Hepatocyte (in vitro differentiated cells): ENCODE measurements at regions not wholly inside any gene's neighbourhood (a gene's known extent, or its start where the extent isn't known, plus 50 kb on each side); places are given as distances from the start of the nearest gene placed in this dataset.
A peak's percentile ranks its signal among the peaks of the same experiment; 100 is the strongest.

Experiments used
- DNase-seq: peaks from one replicate; pipeline ENCODE4 v3.0.0-alpha.2; 2016; ENCODE audit warnings: low spot score
- H2AFZ ChIP-seq: fragments of 200-600 bp; sonication (generic); 2 replicates; pipeline ENCODE4 v1.6.0; 2016; ENCODE audit warnings: antibody characterized with exemption, mild to moderate bottlenecking
- H3K27ac ChIP-seq: fragments of 200-600 bp; sonication (generic); 2 replicates; pipeline ENCODE4 v1.5.1; 2016; ENCODE audit warnings: mild to moderate bottlenecking
- H3K27me3 ChIP-seq: fragments of 200-600 bp; sonication (generic); 2 replicates; pipeline ENCODE4 v1.6.1; 2016
- H3K36me3 ChIP-seq: fragments of 200-600 bp; sonication (generic); replicated peaks from 2 replicates; pipeline ENCODE4 v1.5.1; 2016; ENCODE audit warnings: low read depth; ENCODE audit not compliant: insufficient read depth
- H3K4me1 ChIP-seq: fragments of 200-600 bp; sonication (generic); 2 replicates; pipeline ENCODE4 v1.5.1; 2016; ENCODE audit warnings: mild to moderate bottlenecking, moderate library complexity; ENCODE audit not compliant: insufficient read depth
- H3K4me2 ChIP-seq: fragments of 200-600 bp; sonication (generic); 2 replicates; pipeline ENCODE4 v1.6.0; 2016
- H3K4me3 ChIP-seq: fragments of 200-600 bp; sonication (generic); 2 replicates; pipeline ENCODE4 v1.5.1; 2016; ENCODE audit warnings: mild to moderate bottlenecking
- H3K79me2 ChIP-seq: fragments of 200-600 bp; sonication (generic); 2 replicates; pipeline ENCODE4 v1.6.0; 2017; ENCODE audit warnings: mild to moderate bottlenecking
- H3K9me2 ChIP-seq: fragments of 200-600 bp; sonication (generic); replicated peaks from 2 replicates; pipeline ENCODE4 v1.6.0; 2017; ENCODE audit warnings: mild to moderate bottlenecking; ENCODE audit not compliant: insufficient read depth
- H3K9me3 ChIP-seq: fragments of 200-600 bp; sonication (generic); 2 replicates; pipeline ENCODE4 v1.5.1; 2016; ENCODE audit warnings: low read depth, mild to moderate bottlenecking
- H4K20me1 ChIP-seq: fragments of 200-600 bp; sonication (generic); 2 replicates; pipeline ENCODE4 v1.6.0; 2016; ENCODE audit warnings: mild to moderate bottlenecking; ENCODE audit not compliant: insufficient read depth, poor library complexity, severe bottlenecking
- CTCF ChIP-seq: fragments of 200-600 bp; sonication (generic); IDR thresholded peaks from 2 replicates; pipeline ENCODE4 v1.5.1; 2016; ENCODE audit warnings: antibody characterized with exemption, mild to moderate bottlenecking; ENCODE audit not compliant: poor library complexity
- EZH2 ChIP-seq: fragments of 200-600 bp; sonication (generic); IDR thresholded peaks from 2 replicates; pipeline ENCODE4 v1.6.1; 2016; ENCODE audit warnings: antibody characterized with exemption, mild to moderate bottlenecking, borderline replicate concordance
- EZH2phosphoT487 ChIP-seq: fragments of 200-600 bp; sonication (generic); IDR thresholded peaks from one replicate; pipeline ENCODE4 v1.6.1; 2018; ENCODE audit warnings: antibody characterized with exemption, mild to moderate bottlenecking, low read depth, moderate library complexity; ENCODE audit not compliant: unreplicated experiment, severe bottlenecking
- WGBS: methylation state at CpG from one replicate; pipeline ENCODE4 v1.1.6; 2016; ENCODE audit warnings: low lambda C conversion rate; ENCODE audit errors: missing lambda C conversion rate; 5-methylcytosine and 5-hydroxymethylcytosine counted together

- Histone ChIP-seq H3K9me3 (no peaks in the 10 kb centered on the region), H3K4me1 (peaks cover 19% of the 10 kb centered on the region), H3K36me3 (no peaks in the 10 kb centered on the region), H3K27me3 (no peaks in the 10 kb centered on the region), H3K4me2 (no peak overlapping the region), H3K9me2 (no peaks in the 10 kb centered on the region), H4K20me1 (no peaks in the 10 kb centered on the region), H2AFZ (no peak overlapping the region), H3K27ac (no peak overlapping the region), H3K79me2 (no peaks in the 10 kb centered on the region), H3K4me3 (no peak overlapping the region)
- WGBS, result 98% methylated on average over 4 of the region's 4 CpGs
- no peak for DNase-seq
- TF ChIP-seq EZH2phosphoT487, result no peak
- no peak for TF ChIP-seq CTCF
- no peak for TF ChIP-seq EZH2
These were observed 187.0 kb downstream of the ANKRD50 start for GRCh38 chr4:124525524-124525923.

- WGBS, result 55% methylated on average over 2 of the region's 2 CpGs
- H4K20me1 ChIP-seq, result no peaks in the 10 kb centered on the region
- no peak overlapping the region for H2AFZ ChIP-seq
- H3K4me1 ChIP-seq, result peaks cover 24% of the 10 kb centered on the region
- no peaks in the 10 kb centered on the region for H3K9me3 ChIP-seq
- H3K36me3 ChIP-seq, result no peaks in the 10 kb centered on the region
- no peak overlapping the region for H3K4me3 ChIP-seq
- H3K9me2 ChIP-seq, result no peaks in the 10 kb centered on the region
- DNase-seq, result no peak
- H3K79me2 ChIP-seq, result no peaks in the 10 kb centered on the region
- no peak for TF ChIP-seq EZH2
- no peak for TF ChIP-seq CTCF
- no peak for TF ChIP-seq EZH2phosphoT487
- H3K27me3 ChIP-seq, result no peaks in the 10 kb centered on the region
- no peak overlapping the region for H3K4me2 ChIP-seq
- H3K27ac ChIP-seq, result peak overlapping the region; percentile 58
These were observed 186.2 kb downstream of the ANKRD50 start for GRCh38 chr4:124526331-124526730.

GRCh38 chr4:124526769-124527168, 185.8 kb downstream of the ANKRD50 start:
- TF ChIP-seq EZH2phosphoT487, result no peak
- no peak for TF ChIP-seq CTCF
- TF ChIP-seq EZH2, result no peak
- Histone ChIP-seq H3K27me3 (no peaks in the 10 kb centered on the region), H3K9me3 (no peaks in the 10 kb centered on the region), H3K9me2 (no peaks in the 10 kb centered on the region), H3K4me1 (peaks cover 29% of the 10 kb centered on the region), H3K27ac (peak overlapping the region; percentile 58), H3K79me2 (no peaks in the 10 kb centered on the region), H3K36me3 (no peaks in the 10 kb centered on the region), H4K20me1 (no peaks in the 10 kb centered on the region), H3K4me3 (no peak overlapping the region), H2AFZ (no peak overlapping the region), H3K4me2 (no peak overlapping the region)
- DNase-seq, result no peak
- WGBS, result 38% methylated on average over 4 of the region's 4 CpGs

GRCh38 chr4:124527364-124527763, 185.2 kb downstream of the ANKRD50 start:
- H3K9me3 ChIP-seq, result no peaks in the 10 kb centered on the region
- no peak for DNase-seq
- 87% methylated on average over 3 of the region's 3 CpGs for WGBS

More at GRCh38 chr4:124527364-124527763, 185.2 kb downstream of the ANKRD50 start:
- Histone ChIP-seq H3K4me3 (no peak overlapping the region), H3K27me3 (no peaks in the 10 kb centered on the region), H3K36me3 (no peaks in the 10 kb centered on the region), H3K79me2 (no peaks in the 10 kb centered on the region), H3K4me1 (peaks cover 29% of the 10 kb centered on the region), H3K27ac (peak overlapping the region; percentile 58), H3K4me2 (no peak overlapping the region), H2AFZ (no peak overlapping the region), H3K9me2 (no peaks in the 10 kb centered on the region), H4K20me1 (no peaks in the 10 kb centered on the region)
- TF ChIP-seq EZH2phosphoT487 (no peak), CTCF (no peak), EZH2 (no peak)
